Transverse colon (tissue), 4 donors: ENCODE measurements at regions not wholly inside any gene's neighbourhood (a gene's known extent, or its start where the extent isn't known, plus 50 kb on each side); places are given as distances from the start of the nearest gene placed in this dataset.

Experiments used
- EP300 ChIP-seq: sonication (generic); formaldehyde crosslinking; IDR thresholded peaks from one replicate; pipeline ENCODE4 v1.6.1; 2017; ENCODE audit warnings: antibody characterized with exemption, low read depth
- POLR2A ChIP-seq: fragments of 450-650 bp; IDR thresholded peaks from one replicate; pipeline ENCODE4 v1.6.1; 2016; ENCODE audit warnings: antibody characterized with exemption, mild to moderate bottlenecking, moderate library complexity
- POLR2AphosphoS5 ChIP-seq, 3 donors: sonication (generic); formaldehyde crosslinking; IDR thresholded peaks; one replicate each; pipeline ENCODE4 v1.6.1; 2016; ENCODE audit warnings: antibody characterized with exemption in 3 of 3
- TF ChIP-seq, protein P1 (sequence below), 5 experiments: fragments of 200-600 bp in 3 of 5; fragments of 450-650 bp in 2 of 5; sonication (generic) in 3 of 5; IDR thresholded peaks; 1 replicate in 2 of 5; 2 replicates in 3 of 5; pipeline ENCODE4 v1.5.1; 2016 to 2017; ENCODE audit warnings: antibody characterized with exemption in 5 of 5, inconsistent platforms in 3 of 5, mild to moderate bottlenecking in 2 of 5, moderate library complexity in 1 of 5

DNA sequence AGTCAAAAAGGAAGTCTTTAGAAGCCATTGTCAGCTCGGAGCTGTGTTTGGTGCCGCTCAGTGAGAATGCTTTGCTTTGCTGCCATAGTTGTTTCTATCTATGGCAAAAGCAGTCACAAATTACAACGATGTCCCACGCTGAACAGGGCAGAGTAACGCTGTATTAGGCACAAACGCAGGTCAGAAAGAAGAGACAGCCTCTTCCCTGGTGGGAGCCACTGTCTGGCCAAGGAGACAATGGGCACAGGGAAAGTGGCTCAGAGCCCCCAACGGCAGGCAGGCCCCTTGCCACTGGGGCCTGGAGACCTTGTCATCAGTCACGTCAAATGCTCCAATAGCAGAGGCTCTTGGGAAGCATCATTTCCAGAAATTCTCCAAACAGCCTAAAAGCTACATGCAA, 244.2 kb downstream of the TEX29 start:
- TF ChIP-seq, protein P1, sequence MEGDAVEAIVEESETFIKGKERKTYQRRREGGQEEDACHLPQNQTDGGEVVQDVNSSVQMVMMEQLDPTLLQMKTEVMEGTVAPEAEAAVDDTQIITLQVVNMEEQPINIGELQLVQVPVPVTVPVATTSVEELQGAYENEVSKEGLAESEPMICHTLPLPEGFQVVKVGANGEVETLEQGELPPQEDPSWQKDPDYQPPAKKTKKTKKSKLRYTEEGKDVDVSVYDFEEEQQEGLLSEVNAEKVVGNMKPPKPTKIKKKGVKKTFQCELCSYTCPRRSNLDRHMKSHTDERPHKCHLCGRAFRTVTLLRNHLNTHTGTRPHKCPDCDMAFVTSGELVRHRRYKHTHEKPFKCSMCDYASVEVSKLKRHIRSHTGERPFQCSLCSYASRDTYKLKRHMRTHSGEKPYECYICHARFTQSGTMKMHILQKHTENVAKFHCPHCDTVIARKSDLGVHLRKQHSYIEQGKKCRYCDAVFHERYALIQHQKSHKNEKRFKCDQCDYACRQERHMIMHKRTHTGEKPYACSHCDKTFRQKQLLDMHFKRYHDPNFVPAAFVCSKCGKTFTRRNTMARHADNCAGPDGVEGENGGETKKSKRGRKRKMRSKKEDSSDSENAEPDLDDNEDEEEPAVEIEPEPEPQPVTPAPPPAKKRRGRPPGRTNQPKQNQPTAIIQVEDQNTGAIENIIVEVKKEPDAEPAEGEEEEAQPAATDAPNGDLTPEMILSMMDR (IDR thresholded peaks at IDR 0.05) = no peak
- TF ChIP-seq POLR2A (no peak), EP300 (no peak), POLR2AphosphoS5 (IDR thresholded peaks at IDR 0.05) (no peak)
